Right lobe of liver (tissue), 6 donors: ENCODE measurements at regions not wholly inside any gene's neighbourhood (a gene's known extent, or its start where the extent isn't known, plus 50 kb on each side); places are given as distances from the start of the nearest gene placed in this dataset.
"Not testable (repeated sequence)": the region's sequence is repeated elsewhere in the genome, so short reads cannot be mapped to it uniquely, and the experiment has no call there.

Source experiments
- ATAC-seq, 4 donors: fragments of 200-7000 bp; cut with Tn5 transposase; one replicate each; pipeline ENCODE4 v1.9.1; 2020; ENCODE audit warnings: mild to moderate bottlenecking in 4 of 4, moderate library complexity in 4 of 4
- DNase-seq, 3 donors: peaks; one replicate each; pipeline ENCODE4 v3.0.0-alpha.2; 2020
- H3K27ac ChIP-seq, 3 donors: fragments of 200-600 bp; one replicate each; pipeline ENCODE4 v1.8.0; 2022
- H3K27me3 ChIP-seq, 2 donors: fragments of 200-600 bp; one replicate each; pipeline ENCODE4 v1.8.0; 2022
- H3K36me3 ChIP-seq, 4 donors: fragments of 200-600 bp; sonication (generic) in 1 of 4; one replicate each; pipeline versions ENCODE4 v1.5.1 to v1.8.0; 2017 to 2022; ENCODE audit warnings: control low read depth in 1 of 4
- H3K4me1 ChIP-seq, 4 donors: fragments of 200-600 bp; sonication (generic) in 1 of 4; one replicate each; pipeline versions ENCODE4 v1.5.1 to v1.8.0; 2017 to 2022; ENCODE audit warnings: control low read depth in 1 of 4
- H3K4me3 ChIP-seq, 3 donors: fragments of 200-600 bp; one replicate each; pipeline ENCODE4 v1.8.0; 2022
- H3K9me3 ChIP-seq, 4 donors: fragments of 200-600 bp; sonication (generic) in 1 of 4; one replicate each; pipeline versions ENCODE4 v1.5.1 to v1.8.0; 2017 to 2022; ENCODE audit warnings: control low read depth in 1 of 4
- CTCF ChIP-seq, 4 donors: fragments of 200-600 bp in 3 of 4; fragments of 450-650 bp in 1 of 4; IDR thresholded peaks; one replicate each; pipeline versions ENCODE4 v1.5.1 to v1.8.0; 2016 to 2022; ENCODE audit warnings: antibody characterized with exemption in 4 of 4, mild to moderate bottlenecking in 2 of 4
- POLR2A ChIP-seq: fragments of 450-650 bp; IDR thresholded peaks from one replicate; pipeline ENCODE4 v1.6.1; 2017; ENCODE audit warnings: antibody characterized with exemption, mild to moderate bottlenecking
- WGBS: methylation state at CpG from one replicate; pipeline ENCODE4 v1.1.6; 2018; ENCODE audit warnings: low coverage, low lambda C conversion rate; ENCODE audit not compliant: insufficient coverage; ENCODE audit errors: missing lambda C conversion rate; 5-methylcytosine and 5-hydroxymethylcytosine counted together
- intact Hi-C, 2 donors: fragments of 100-400 bp; cut with DNase I; formaldehyde crosslinking; loops; one replicate each; pipeline versions ENCODE4 v1.11.2 to v1.14.1; 2022
- donor health status: DM: no; HTN: yes; CAD: no.
- donor health status: DM: no; HTN: no; CAD: no.
- donor health status: DM: no; HTN: no; CAD: no.
- donor health status: DM: no; HTN: yes; CAD: no.
- donor health status: DM: no; HTN: yes; CAD: no.

GRCh38 chr10:26626066-26626465 lies 71.4 kb upstream of the PDSS1 start:
- TF ChIP-seq POLR2A (no peak), CTCF (IDR thresholded peaks at IDR 0.05) (no peak)
- H3K4me3 ChIP-seq, result no peak overlapping the region
- intact Hi-C loops, result no loop called here
- ATAC-seq, result peak; percentile 77 to 88 (median 80)
- peak overlapping the region in 2 of 3 donors; percentile 27 to 48 for H3K27ac ChIP-seq
- WGBS, result 6% methylated on average over 3 of the region's 3 CpGs
- H3K36me3 ChIP-seq, result no peaks in the 10 kb centered on the region
- no peaks in the 10 kb centered on the region for H3K27me3 ChIP-seq
- no peak for DNase-seq
- no peaks in the 10 kb centered on the region for H3K9me3 ChIP-seq
- H3K4me1 ChIP-seq, result peaks cover 0 to 41% (median 12%) of the 10 kb centered on the region in 4 donors

GRCh38 chr10:26627324-26627723 lies 70.2 kb upstream of the PDSS1 start:
- Histone ChIP-seq H3K27me3 (no peaks in the 10 kb centered on the region), H3K36me3 (no peaks in the 10 kb centered on the region), H3K4me1 (peaks cover 0 to 35% (median 12%) of the 10 kb centered on the region in 4 donors), H3K9me3 (no peaks in the 10 kb centered on the region), H3K27ac (no peak overlapping the region), H3K4me3 (no peak overlapping the region)
- peak in 2 of 4 donors; percentile 20 to 33 for ATAC-seq
- WGBS, result 53% methylated on average over 3 of the region's 3 CpGs
- no peak for DNase-seq
- intact Hi-C loops, result no loop called here
- TF ChIP-seq POLR2A, result no peak
- TF ChIP-seq CTCF (IDR thresholded peaks at IDR 0.05), result no peak

GRCh38 chr10:26628395-26628794 lies 69.1 kb upstream of the PDSS1 start:
- DNase-seq, result no peak
- no peak overlapping the region for H3K4me3 ChIP-seq
- H3K9me3 ChIP-seq, result no peaks in the 10 kb centered on the region
- H3K27me3 ChIP-seq, result no peaks in the 10 kb centered on the region
- WGBS, result 53% methylated on average over 2 of the region's 2 CpGs
- no peak for ATAC-seq
- H3K4me1 ChIP-seq, result peaks cover 0 to 26% (median 12%) of the 10 kb centered on the region in 4 donors
- TF ChIP-seq CTCF (IDR thresholded peaks at IDR 0.05) (no peak), POLR2A (no peak)
- no peaks in the 10 kb centered on the region for H3K36me3 ChIP-seq
- H3K27ac ChIP-seq, result no peak overlapping the region
- intact Hi-C loops, result no loop called here

GRCh38 chr10:26632171-26632570 lies 65.3 kb upstream of the PDSS1 start:
- H3K9me3 ChIP-seq, H3K27me3 ChIP-seq, DNase-seq, H3K27ac ChIP-seq, H3K36me3 ChIP-seq, ATAC-seq, intact Hi-C loops, H3K4me1 ChIP-seq, H3K4me3 ChIP-seq: not testable (repeated sequence)
- WGBS, result 100% methylated on average over 2 of the region's 3 CpGs

- H3K4me1 ChIP-seq, DNase-seq, ATAC-seq, H3K9me3 ChIP-seq, H3K36me3 ChIP-seq, H3K27ac ChIP-seq, H3K27me3 ChIP-seq, H3K4me3 ChIP-seq, intact Hi-C loops: not testable (repeated sequence)
Measured at GRCh38 chr10:26634111-26634510, 63.4 kb upstream of the PDSS1 start.
